ENCODE measurements at regions not wholly inside any gene's neighbourhood (a gene's known extent, or its start where the extent isn't known, plus 50 kb on each side); places are given as distances from the start of the nearest gene placed in this dataset.

- no peak for TF ChIP-seq CTCF (IDR thresholded peaks at IDR 0.05)
- TF ChIP-seq POLR2A (IDR thresholded peaks at IDR 0.05): no peak
Observed at GRCh38 chr11:100419518-100419917, 267.6 kb upstream of the ARHGAP42 start.
